HL-60 (cell line): ENCODE measurements at regions not wholly inside any gene's neighbourhood (a gene's known extent, or its start where the extent isn't known, plus 50 kb on each side); places are given as distances from the start of the nearest gene placed in this dataset.

Source experiments
- DNase-seq, 2 experiments: peaks; one replicate each; pipeline ENCODE4 v3.0.0-alpha.2; 2010 to 2020; ENCODE audit warnings: low read depth in 1 of 2, low spot score in 1 of 2
- H3K27ac ChIP-seq: fragments of 250-450 bp; sonication (Bioruptor Pico); replicated peaks from 2 replicates; pipeline ENCODE4 v1.5.1; 2020; ENCODE audit warnings: mild to moderate bottlenecking, moderate library complexity
- H3K27me3 ChIP-seq: fragments of 250-450 bp; sonication (Bioruptor Pico); 2 replicates; pipeline ENCODE4 v1.5.1; 2021; ENCODE audit warnings: mild to moderate bottlenecking, moderate library complexity; ENCODE audit not compliant: insufficient read depth, poor library complexity, severe bottlenecking
- H3K4me3 ChIP-seq: replicated peaks from 2 replicates; pipeline ENCODE4 v1.5.1; 2011; ENCODE audit warnings: mild to moderate bottlenecking, control low read depth, low read length; ENCODE audit not compliant: insufficient read depth
- GABPA ChIP-seq: IDR thresholded peaks from 2 replicates; pipeline ENCODE4 v1.6.1; 2012; ENCODE audit warnings: low read depth
- POLR2AphosphoS5 ChIP-seq: IDR thresholded peaks from 2 replicates; pipeline ENCODE4 v1.6.1; 2012; ENCODE audit warnings: low read depth
- SPI1 ChIP-seq: IDR thresholded peaks from 2 replicates; pipeline ENCODE4 v1.6.1; 2012; ENCODE audit warnings: low read depth, mild to moderate bottlenecking, borderline replicate concordance
- TF ChIP-seq, protein P1 (sequence below): IDR thresholded peaks from 2 replicates; pipeline ENCODE4 v1.6.1; 2012; ENCODE audit warnings: low read depth; ENCODE audit not compliant: insufficient replicate concordance
- TF ChIP-seq, protein P2 (sequence below): IDR thresholded peaks from one replicate; pipeline ENCODE4 v1.5.1; 2011; ENCODE audit warnings: low read length, control low read depth, inconsistent platforms; ENCODE audit not compliant: insufficient read depth

DNA sequence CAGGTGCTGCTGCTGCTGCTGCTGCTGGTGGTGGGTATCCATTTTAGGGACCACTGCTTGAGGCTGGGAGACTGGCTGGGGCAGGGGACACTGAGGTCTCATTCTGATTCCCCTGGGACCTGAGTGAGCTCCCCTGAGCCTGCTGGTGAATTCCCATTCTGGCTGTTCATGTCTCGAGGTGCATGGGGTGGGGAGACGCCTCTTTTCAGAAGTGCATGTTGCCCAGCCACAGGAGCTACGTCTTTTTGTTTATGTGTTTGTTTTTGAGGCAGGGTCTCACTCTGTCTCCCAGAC is 133.4 kb downstream of the RHOU start:
- Histone ChIP-seq H3K4me3 (no peak overlapping the region), H3K27ac (no peak overlapping the region), H3K27me3 (no peaks in the 10 kb centered on the region)
- TF ChIP-seq, protein P1, sequence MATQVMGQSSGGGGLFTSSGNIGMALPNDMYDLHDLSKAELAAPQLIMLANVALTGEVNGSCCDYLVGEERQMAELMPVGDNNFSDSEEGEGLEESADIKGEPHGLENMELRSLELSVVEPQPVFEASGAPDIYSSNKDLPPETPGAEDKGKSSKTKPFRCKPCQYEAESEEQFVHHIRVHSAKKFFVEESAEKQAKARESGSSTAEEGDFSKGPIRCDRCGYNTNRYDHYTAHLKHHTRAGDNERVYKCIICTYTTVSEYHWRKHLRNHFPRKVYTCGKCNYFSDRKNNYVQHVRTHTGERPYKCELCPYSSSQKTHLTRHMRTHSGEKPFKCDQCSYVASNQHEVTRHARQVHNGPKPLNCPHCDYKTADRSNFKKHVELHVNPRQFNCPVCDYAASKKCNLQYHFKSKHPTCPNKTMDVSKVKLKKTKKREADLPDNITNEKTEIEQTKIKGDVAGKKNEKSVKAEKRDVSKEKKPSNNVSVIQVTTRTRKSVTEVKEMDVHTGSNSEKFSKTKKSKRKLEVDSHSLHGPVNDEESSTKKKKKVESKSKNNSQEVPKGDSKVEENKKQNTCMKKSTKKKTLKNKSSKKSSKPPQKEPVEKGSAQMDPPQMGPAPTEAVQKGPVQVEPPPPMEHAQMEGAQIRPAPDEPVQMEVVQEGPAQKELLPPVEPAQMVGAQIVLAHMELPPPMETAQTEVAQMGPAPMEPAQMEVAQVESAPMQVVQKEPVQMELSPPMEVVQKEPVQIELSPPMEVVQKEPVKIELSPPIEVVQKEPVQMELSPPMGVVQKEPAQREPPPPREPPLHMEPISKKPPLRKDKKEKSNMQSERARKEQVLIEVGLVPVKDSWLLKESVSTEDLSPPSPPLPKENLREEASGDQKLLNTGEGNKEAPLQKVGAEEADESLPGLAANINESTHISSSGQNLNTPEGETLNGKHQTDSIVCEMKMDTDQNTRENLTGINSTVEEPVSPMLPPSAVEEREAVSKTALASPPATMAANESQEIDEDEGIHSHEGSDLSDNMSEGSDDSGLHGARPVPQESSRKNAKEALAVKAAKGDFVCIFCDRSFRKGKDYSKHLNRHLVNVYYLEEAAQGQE, result no peak
- TF ChIP-seq GABPA (no peak), SPI1 (no peak)
- TF ChIP-seq, protein P2, sequence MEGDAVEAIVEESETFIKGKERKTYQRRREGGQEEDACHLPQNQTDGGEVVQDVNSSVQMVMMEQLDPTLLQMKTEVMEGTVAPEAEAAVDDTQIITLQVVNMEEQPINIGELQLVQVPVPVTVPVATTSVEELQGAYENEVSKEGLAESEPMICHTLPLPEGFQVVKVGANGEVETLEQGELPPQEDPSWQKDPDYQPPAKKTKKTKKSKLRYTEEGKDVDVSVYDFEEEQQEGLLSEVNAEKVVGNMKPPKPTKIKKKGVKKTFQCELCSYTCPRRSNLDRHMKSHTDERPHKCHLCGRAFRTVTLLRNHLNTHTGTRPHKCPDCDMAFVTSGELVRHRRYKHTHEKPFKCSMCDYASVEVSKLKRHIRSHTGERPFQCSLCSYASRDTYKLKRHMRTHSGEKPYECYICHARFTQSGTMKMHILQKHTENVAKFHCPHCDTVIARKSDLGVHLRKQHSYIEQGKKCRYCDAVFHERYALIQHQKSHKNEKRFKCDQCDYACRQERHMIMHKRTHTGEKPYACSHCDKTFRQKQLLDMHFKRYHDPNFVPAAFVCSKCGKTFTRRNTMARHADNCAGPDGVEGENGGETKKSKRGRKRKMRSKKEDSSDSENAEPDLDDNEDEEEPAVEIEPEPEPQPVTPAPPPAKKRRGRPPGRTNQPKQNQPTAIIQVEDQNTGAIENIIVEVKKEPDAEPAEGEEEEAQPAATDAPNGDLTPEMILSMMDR, result no peak
- DNase-seq, result no peak

DNA sequence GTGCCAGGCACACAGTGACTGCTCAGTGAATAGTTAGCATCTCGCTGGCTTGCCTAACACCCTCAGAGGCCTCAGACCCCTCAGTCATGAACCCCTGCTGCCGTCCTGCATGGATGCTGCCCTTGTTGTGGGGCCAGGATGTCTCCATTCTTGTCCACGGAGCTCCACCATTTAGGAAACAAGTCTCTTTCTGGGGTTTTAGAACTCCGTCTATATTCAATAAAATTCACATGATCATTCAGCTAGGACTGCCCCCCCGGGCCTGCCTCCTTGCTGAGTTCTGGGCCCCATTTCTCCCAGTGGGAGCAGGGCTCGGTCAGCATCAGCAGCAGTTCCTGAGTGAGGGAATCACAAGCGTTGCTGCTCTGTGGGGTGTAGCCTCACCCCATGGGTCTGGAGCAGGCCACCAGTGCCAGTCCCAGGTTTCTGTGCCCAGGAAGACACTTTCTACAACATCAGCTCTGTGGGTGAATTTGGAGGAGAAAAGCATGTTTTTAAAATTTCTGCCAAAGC is 134.1 kb downstream of the RHOU start:
- H3K27me3 ChIP-seq, result no peaks in the 10 kb centered on the region
- no peak for TF ChIP-seq POLR2AphosphoS5
- no peak for TF ChIP-seq SPI1
- TF ChIP-seq GABPA, result no peak
- TF ChIP-seq, protein P1, result no peak
- TF ChIP-seq, protein P2, result no peak
- H3K27ac ChIP-seq, result no peak overlapping the region
- DNase-seq, result no peak
- H3K4me3 ChIP-seq, result no peak overlapping the region

DNA sequence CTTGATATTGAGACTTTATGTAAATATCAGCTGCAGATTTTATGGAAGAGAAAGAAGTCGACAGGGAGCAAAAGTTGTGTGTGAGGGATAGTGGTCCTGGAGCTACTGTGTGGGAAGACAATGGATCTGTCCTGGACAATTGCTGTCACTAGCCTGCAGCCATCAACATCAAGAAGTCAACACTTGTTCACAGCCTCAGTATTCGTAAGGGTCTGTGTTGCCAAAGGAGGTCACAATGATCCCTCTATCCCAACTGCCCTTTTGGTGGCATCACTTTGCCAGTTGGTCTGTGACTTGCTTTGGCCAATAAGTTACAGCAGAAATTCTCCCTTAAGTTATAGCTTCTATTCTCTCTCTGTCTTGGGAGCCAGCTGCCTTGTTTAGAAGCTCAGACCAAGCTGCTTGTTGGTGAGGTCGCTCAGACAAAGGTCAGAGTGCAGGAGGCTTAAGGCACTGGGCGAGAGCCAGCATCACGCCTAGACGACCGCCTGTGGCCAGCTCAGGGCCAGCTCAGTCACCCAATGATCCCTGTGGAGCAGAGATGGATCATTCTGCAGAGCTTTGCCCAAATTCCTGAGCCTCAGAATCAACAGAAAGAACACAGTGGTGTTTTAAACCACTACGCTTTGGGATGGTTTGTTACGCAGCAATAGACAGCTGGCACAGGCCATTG is 134.9 kb downstream of the RHOU start:
- no peaks in the 10 kb centered on the region for H3K27me3 ChIP-seq
- H3K27ac ChIP-seq, result no peak overlapping the region
- no peak overlapping the region for H3K4me3 ChIP-seq
- TF ChIP-seq, protein P1, result no peak
- TF ChIP-seq, protein P2, result no peak
- TF ChIP-seq POLR2AphosphoS5 (no peak), SPI1 (no peak), GABPA (no peak)
- no peak for DNase-seq
